HG03432 (cell line): ENCODE measurements at regions not wholly inside any gene's neighbourhood (a gene's known extent, or its start where the extent isn't known, plus 50 kb on each side); places are given as distances from the start of the nearest gene placed in this dataset.

Experiments used
- ATAC-seq: cut with Tn5 transposase; IDR thresholded peaks from one replicate; pipeline ENCODE4 v1.9.1; 2021; ENCODE audit warnings: mild to moderate bottlenecking, moderate library complexity; ENCODE audit not compliant: unreplicated experiment

- no peak for ATAC-seq
These were observed 107.7 kb downstream of the SIPA1L2 start for GRCh38 chr1:232522189-232522588.

GRCh38 chr1:232521660-232522059 is 108.3 kb downstream of the SIPA1L2 start:
- ATAC-seq, result no peak

GRCh38 chr1:232519186-232519585 is 110.7 kb downstream of the SIPA1L2 start:
- ATAC-seq, result no peak

GRCh38 chr1:232518349-232518748 is 111.6 kb downstream of the SIPA1L2 start:
- no peak for ATAC-seq

GRCh38 chr1:232517204-232517603 is 112.7 kb downstream of the SIPA1L2 start:
- no peak for ATAC-seq

- ATAC-seq, result no peak
These were observed 114.2 kb downstream of the SIPA1L2 start for GRCh38 chr1:232515706-232516105.

GRCh38 chr1:232512712-232513111 is 117.2 kb downstream of the SIPA1L2 start:
- no peak for ATAC-seq

- ATAC-seq, result no peak
These were observed 118.8 kb downstream of the SIPA1L2 start for GRCh38 chr1:232511172-232511571.

- no peak for ATAC-seq
These were observed 119.4 kb downstream of the SIPA1L2 start for GRCh38 chr1:232510367-232511110.

GRCh38 chr1:232509570-232509969 is 120.4 kb downstream of the SIPA1L2 start:
- no peak for ATAC-seq

GRCh38 chr1:232508130-232508701 is 121.7 kb downstream of the SIPA1L2 start:
- no peak for ATAC-seq

GRCh38 chr1:232507571-232507970 is 122.4 kb downstream of the SIPA1L2 start:
- ATAC-seq, result no peak

GRCh38 chr1:232505884-232506283 is 124.0 kb downstream of the SIPA1L2 start:
- ATAC-seq, result no peak

GRCh38 chr1:232504651-232505050 is 125.3 kb downstream of the SIPA1L2 start:
- no peak for ATAC-seq

GRCh38 chr1:232503497-232503896 is 126.4 kb downstream of the SIPA1L2 start:
- ATAC-seq, result no peak

GRCh38 chr1:232501854-232502253 is 128.1 kb downstream of the SIPA1L2 start:
- ATAC-seq, result no peak

- no peak for ATAC-seq
These were observed 130.7 kb downstream of the SIPA1L2 start for GRCh38 chr1:232499188-232499587.

- no peak for ATAC-seq
These were observed 136.1 kb downstream of the SIPA1L2 start for GRCh38 chr1:232493869-232494268.

GRCh38 chr1:232489256-232489655 is 140.7 kb downstream of the SIPA1L2 start:
- no peak for ATAC-seq

GRCh38 chr1:232487236-232487635 is 142.7 kb downstream of the SIPA1L2 start:
- ATAC-seq, result no peak

- no peak for ATAC-seq
These were observed 143.3 kb downstream of the SIPA1L2 start for GRCh38 chr1:232486454-232487207.

- ATAC-seq, result no peak
These were observed 143.9 kb downstream of the SIPA1L2 start for GRCh38 chr1:232486006-232486405.
